Lung (tissue), 11 donors: ENCODE measurements at regions not wholly inside any gene's neighbourhood (a gene's known extent, or its start where the extent isn't known, plus 50 kb on each side); places are given as distances from the start of the nearest gene placed in this dataset.

ENCODE experiments used
- ATAC-seq: fragments of 200-7000 bp; cut with Tn5 transposase; one replicate; pipeline ENCODE4 v1.9.1; 2020; ENCODE audit warnings: moderate number of reproducible peaks; ENCODE audit not compliant: insufficient read depth, low FRiP score
- DNase-seq, 3 donors: peaks; one replicate each; pipeline ENCODE4 v3.0.0-alpha.2; 2013 to 2017
- H3K27ac ChIP-seq, 2 donors: one replicate each; pipeline ENCODE4 v1.5.1; 2013; ENCODE audit warnings: mild to moderate bottlenecking in 2 of 2, moderate library complexity in 2 of 2, control low read depth in 1 of 2, inconsistent platforms in 1 of 2, low read depth in 1 of 2, low read length in 1 of 2
- H3K27me3 ChIP-seq, 3 donors: one replicate each; pipeline ENCODE4 v1.5.1; 2013; ENCODE audit warnings: low read length in 2 of 3; ENCODE audit not compliant: control insufficient read depth in 3 of 3, insufficient read depth in 3 of 3
- H3K36me3 ChIP-seq, 4 donors: one replicate each; pipeline ENCODE4 v1.5.1; 2013; ENCODE audit warnings: low read length in 4 of 4, mild to moderate bottlenecking in 1 of 4, moderate library complexity in 1 of 4; ENCODE audit not compliant: control insufficient read depth in 4 of 4, insufficient read depth in 4 of 4
- H3K4me1 ChIP-seq, 5 donors: one replicate each; pipeline ENCODE4 v1.5.1; 2013; ENCODE audit warnings: low read length in 5 of 5, mild to moderate bottlenecking in 2 of 5, moderate library complexity in 1 of 5; ENCODE audit not compliant: control insufficient read depth in 5 of 5, insufficient read depth in 5 of 5
- H3K4me3 ChIP-seq: one replicate; pipeline ENCODE4 v1.5.1; 2013; ENCODE audit warnings: mild to moderate bottlenecking, control low read depth, moderate library complexity
- H3K9ac ChIP-seq, 2 donors: one replicate each; pipeline ENCODE4 v1.5.1; 2013; ENCODE audit warnings: low read length in 2 of 2, control low read depth in 1 of 2; ENCODE audit not compliant: insufficient read depth in 1 of 2
- H3K9me3 ChIP-seq, 4 donors: one replicate each; pipeline ENCODE4 v1.5.1; 2013; ENCODE audit warnings: low read length in 3 of 4, mild to moderate bottlenecking in 1 of 4, moderate library complexity in 1 of 4; ENCODE audit not compliant: control insufficient read depth in 4 of 4, insufficient read depth in 3 of 4
- WGBS, 2 donors: extraction: QIAGEN DNeasy Blood & Tissue Kit; methylation state at CpG; one replicate each; pipeline ENCODE4 v1.1.7; 2013; 5-methylcytosine and 5-hydroxymethylcytosine counted together
- TF ChIP-seq, protein P1 (sequence below): IDR thresholded peaks from 2 replicates; pipeline ENCODE4 v1.5.1; 2012; ENCODE audit warnings: mild to moderate bottlenecking; ENCODE audit errors: control extremely low read depth, extremely low read depth
- donor health status: control.
- donor health status: control.
- donor health status: Bipolar disorder and iron deficiency.
- donor health status: healthy.
- donor health status: DM: yes; HTN: yes; CAD: no.

DNA sequence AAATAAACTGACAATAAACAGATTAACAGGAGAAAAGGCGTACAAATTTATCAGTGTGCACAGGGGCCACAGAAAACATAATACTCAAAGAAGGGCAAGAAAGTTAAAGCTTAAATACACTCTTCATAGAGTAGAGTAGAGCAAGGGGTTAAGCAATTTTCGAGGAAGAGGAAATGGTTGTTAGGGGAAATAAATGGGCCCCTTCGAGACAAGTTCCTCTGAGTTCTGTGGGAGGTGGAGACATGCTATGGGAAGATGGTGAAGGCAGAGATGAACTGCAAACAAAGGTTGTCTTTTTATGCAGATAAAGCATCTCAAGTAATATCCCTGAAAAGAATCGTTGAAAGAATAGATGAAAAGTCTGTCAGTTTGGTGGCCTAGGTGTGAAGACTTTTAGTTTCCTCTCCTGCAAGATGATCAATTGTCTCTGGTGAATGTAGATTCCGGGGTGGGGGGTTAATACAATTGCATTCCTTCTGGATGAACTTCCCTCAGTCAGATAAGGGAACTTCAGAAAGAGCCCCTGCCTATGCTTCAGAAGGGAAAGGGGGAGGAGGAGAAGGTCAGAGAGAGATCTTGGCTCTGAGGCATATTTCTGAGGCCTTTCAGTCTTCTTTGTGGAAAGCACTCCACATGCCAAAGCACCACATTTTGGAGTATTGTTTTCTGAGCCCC lies 127.0 kb downstream of the METTL4 start:
- 38 to 40% methylated on average over 5 of the region's 5 CpGs for WGBS, 2 donors
- no peak overlapping the region for H3K27ac ChIP-seq
- no peak for ATAC-seq
- H3K9ac ChIP-seq = no peak overlapping the region
- H3K27me3 ChIP-seq = no peaks in the 10 kb centered on the region
- no peak overlapping the region for H3K4me3 ChIP-seq
- TF ChIP-seq, protein P1, sequence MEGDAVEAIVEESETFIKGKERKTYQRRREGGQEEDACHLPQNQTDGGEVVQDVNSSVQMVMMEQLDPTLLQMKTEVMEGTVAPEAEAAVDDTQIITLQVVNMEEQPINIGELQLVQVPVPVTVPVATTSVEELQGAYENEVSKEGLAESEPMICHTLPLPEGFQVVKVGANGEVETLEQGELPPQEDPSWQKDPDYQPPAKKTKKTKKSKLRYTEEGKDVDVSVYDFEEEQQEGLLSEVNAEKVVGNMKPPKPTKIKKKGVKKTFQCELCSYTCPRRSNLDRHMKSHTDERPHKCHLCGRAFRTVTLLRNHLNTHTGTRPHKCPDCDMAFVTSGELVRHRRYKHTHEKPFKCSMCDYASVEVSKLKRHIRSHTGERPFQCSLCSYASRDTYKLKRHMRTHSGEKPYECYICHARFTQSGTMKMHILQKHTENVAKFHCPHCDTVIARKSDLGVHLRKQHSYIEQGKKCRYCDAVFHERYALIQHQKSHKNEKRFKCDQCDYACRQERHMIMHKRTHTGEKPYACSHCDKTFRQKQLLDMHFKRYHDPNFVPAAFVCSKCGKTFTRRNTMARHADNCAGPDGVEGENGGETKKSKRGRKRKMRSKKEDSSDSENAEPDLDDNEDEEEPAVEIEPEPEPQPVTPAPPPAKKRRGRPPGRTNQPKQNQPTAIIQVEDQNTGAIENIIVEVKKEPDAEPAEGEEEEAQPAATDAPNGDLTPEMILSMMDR = no peak
- peaks cover 0 to 3% (median 0%) of the 10 kb centered on the region in 4 donors for H3K9me3 ChIP-seq
- no peak for DNase-seq
- no peaks in the 10 kb centered on the region for H3K4me1 ChIP-seq
- H3K36me3 ChIP-seq = no peaks in the 10 kb centered on the region

DNA sequence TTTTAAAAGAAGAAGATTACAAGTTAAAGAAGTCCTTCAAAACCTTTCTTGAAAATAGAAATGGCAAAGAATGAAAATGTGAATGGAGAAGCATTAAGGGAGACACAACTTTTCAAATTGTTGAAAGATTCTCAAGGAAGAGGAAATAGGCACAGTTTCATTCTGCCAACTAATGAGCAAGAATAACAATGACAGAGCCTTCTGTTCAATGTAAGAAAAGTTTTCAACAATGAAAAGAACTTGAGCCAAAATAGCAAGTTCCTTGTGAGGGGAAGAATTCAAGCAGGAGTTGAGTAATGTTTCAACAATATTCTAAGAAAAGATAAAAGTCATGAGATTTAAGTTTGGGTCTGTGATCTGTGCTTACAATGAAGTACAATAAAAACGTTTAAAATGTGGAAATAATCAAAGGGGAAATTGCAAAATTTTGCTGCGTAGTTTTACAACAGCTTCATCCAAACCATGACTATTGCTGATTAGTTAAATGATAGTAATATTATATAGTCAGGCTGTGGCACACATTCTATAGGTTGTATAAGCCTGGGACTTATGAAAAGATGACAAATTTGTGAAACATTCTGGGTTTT lies 122.6 kb downstream of the METTL4 start:
- no peaks in the 10 kb centered on the region for H3K27me3 ChIP-seq
- no peak overlapping the region for H3K9ac ChIP-seq
- no peaks in the 10 kb centered on the region for H3K4me1 ChIP-seq
- no peak overlapping the region for H3K4me3 ChIP-seq
- TF ChIP-seq, protein P1 = no peak
- WGBS, 2 donors = 18 to 46% methylated on average over 2 of the region's 2 CpGs
- no peaks in the 10 kb centered on the region for H3K36me3 ChIP-seq
- ATAC-seq (no peak), DNase-seq (no peak)
- no peaks in the 10 kb centered on the region for H3K9me3 ChIP-seq
- no peak overlapping the region for H3K27ac ChIP-seq

DNA sequence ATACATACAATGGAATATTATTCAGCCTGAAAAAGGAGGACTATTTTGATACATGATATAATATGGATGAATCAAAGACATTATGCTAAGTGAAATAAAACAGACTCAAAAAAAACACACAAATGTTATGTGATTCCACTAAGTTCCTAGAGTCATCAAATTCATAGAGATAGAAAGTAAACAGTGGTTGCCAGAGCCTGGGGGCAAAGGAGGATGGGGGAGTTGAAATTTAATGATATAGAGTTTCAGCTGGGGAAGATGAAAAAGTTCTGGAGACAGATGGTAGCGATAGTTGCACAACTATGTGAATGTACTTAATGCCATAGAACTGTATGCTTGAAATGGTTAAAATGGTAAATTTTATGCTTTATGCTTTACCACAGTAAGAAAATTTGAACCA lies 119.7 kb downstream of the METTL4 start:
- Histone ChIP-seq H3K27ac (no peak overlapping the region), H3K4me3 (no peak overlapping the region), H3K4me1 (no peaks in the 10 kb centered on the region), H3K9ac (no peak overlapping the region), H3K9me3 (peaks cover 0 to 6% (median 2%) of the 10 kb centered on the region in 4 donors), H3K36me3 (no peaks in the 10 kb centered on the region), H3K27me3 (no peaks in the 10 kb centered on the region)
- TF ChIP-seq, protein P1 = no peak
- DNase-seq (no peak), ATAC-seq (no peak)
- 93 to 97% methylated on average over 1 of the region's 1 CpG for WGBS, 2 donors

DNA sequence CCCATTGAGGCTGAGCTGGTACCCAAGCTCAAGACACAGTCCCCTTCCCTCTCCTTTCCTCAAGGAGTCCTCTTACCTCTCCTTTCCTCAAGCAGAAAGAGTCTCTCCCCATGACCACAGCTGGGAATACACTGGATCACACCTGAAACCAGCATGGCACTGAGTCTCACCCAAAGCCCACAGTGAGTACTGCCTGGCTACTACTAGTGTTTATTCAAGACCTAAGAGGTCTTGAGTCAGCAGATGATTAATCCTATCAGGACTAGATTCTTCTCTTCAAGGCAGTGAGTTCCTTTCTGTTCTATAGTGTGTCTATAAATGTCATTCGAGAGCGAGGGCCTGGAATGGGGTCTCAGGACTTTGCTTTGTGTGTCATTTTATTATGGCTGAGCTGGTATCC lies 111.4 kb downstream of the METTL4 start:
- no peaks in the 10 kb centered on the region for H3K27me3 ChIP-seq
- no peaks in the 10 kb centered on the region for H3K36me3 ChIP-seq
- H3K4me3 ChIP-seq = no peak overlapping the region
- 81 to 89% methylated on average over 2 of the region's 2 CpGs for WGBS, 2 donors
- no peaks in the 10 kb centered on the region for H3K4me1 ChIP-seq
- H3K9me3 ChIP-seq = peaks cover 0 to 6% (median 4%) of the 10 kb centered on the region in 4 donors
- TF ChIP-seq, protein P1 = no peak
- no peak overlapping the region for H3K9ac ChIP-seq
- ATAC-seq = no peak
- DNase-seq = no peak
- no peak overlapping the region for H3K27ac ChIP-seq
